DMS114 treated with DMSO at 0.1 percent for 48 hours (cell line): ENCODE measurements at regions not wholly inside any gene's neighbourhood (a gene's known extent, or its start where the extent isn't known, plus 50 kb on each side); places are given as distances from the start of the nearest gene placed in this dataset.

Experiments used
- DNase-seq: peaks from one replicate; lab custom pipeline; 2025; ENCODE audit not compliant: unreplicated experiment; lab: John Stamatoyannopoulos, UW

DNA sequence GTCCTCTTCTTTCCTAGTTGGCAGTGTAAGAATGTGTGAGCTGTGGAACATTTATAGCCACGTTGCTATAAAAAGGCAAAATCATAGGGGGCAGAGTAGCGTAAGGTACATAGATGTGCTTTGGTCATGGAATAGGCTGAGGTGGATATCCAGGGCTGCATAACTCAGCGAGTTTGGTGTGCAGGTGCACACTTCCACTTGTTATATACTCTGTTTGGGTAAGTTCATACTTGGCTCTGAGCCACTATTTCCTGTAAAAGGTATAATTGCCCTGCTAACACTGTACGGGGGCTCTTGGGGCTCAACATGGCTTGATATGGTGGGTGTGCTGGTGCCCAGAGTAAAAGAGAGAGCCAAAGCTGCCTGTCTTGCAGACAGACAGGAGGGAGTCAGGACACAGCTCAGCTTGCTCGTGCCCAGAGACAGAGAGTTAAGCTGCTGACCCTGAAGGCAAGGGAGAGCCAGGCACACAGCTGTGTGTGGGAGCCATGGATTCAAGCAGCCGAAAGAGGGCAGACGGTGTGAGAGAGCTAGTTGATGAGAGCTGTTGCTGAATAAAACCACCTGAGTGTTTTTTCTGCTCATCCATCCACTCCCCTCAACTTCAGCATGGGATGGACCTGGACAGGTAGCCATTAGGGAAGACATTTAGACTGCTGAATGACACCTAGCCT lies 126.7 kb downstream of the DKK1 start:
- DNase-seq = no peak

DNA sequence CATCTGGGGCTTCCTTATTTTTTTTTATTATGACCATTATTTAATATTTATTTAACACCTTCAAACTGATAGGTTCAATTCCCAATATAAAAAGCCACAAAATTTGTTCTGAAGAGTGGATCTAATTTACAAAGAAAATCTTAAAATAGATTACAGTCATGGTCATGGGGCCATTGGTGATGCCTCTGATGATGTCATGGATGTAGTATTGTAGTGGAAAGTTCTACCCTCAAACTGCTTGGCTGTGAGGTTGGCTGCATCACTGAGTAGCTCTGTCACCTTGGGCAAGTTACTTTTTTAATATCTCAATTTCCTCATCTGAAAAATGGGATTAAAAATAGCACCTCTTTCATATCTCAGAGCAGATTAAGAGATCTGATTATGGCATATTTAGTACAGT lies 128.5 kb downstream of the DKK1 start:
- no peak for DNase-seq

DNA sequence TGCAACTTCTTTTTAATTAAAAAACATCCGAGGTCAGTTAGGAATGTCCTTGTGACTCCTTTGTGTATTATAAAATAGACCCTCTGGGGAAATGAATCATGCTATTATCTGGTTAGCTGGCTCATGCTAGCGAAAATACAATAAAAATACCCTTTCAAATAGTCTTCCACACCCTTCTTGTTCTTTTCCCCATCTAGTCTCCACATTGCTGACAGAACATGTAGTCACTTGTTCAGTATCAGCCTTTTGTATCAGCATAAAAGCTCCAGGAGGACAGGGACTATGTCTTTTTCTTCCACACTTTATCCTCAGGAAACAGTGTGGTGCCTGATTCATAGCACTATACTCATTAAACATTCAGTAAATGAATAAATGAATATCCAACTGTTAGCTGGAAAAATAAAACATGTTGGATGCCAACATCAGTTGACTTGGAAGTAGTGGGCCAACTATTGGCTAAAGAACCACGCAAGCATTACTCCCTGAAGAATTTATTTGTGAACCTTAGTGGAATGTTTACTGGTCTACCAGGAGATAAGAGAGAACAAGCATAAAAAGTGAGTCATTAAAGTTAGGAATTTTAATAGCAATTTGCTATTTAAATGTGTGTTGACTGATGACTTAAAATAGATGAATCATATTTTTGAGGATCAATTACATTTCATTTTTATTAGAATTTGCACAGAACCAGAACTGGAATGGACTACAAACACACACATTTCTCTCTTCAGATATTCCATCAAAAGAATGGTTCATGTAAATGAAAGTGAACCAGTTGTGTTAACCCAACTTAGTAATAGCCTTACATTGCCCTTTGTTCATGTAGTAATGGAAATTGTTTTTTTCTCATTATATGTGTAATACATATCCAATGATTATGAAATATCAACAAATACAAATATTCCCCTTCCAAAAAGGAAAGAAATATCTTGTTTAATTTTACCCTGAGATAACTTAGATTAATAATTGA lies 129.6 kb downstream of the DKK1 start:
- DNase-seq = no peak

DNA sequence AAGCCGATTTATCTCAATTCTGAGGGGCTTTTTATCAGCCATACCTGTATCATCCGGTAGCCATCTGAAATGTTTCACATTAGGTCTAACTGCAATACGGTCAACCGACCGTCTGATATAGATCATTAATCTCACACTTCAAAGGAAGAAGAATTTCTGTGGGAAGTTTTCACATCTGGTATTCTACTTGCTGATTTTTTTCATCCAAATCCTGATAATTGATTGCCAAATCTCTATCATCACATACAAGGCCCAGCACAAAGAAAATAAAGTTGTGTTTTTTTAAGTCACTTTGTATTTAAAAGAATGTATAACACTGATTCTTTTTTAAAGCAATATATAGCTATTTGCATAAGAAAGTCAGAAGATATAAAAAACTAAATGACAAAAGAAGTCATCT lies 132.3 kb downstream of the DKK1 start:
- no peak for DNase-seq

DNA sequence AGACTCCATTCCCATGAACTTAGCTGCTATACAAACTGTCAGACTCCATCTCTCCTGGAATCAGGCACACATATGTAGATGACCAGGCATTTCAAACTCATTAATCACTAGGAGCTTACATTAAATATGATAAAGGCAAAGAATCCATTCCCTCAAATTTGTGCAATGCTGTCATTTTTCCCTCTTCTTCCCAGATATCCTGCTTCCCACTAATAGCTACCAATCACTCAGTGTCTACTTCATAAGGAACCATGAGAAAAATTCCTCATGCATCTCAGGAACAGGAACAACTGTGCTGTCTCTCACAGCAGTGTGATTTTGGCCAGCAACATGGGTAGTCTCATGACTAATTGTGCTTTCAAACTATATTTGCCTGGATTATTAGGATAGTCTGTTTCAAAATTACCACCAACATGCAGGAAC lies 133.9 kb downstream of the DKK1 start:
- DNase-seq = no peak

DNA sequence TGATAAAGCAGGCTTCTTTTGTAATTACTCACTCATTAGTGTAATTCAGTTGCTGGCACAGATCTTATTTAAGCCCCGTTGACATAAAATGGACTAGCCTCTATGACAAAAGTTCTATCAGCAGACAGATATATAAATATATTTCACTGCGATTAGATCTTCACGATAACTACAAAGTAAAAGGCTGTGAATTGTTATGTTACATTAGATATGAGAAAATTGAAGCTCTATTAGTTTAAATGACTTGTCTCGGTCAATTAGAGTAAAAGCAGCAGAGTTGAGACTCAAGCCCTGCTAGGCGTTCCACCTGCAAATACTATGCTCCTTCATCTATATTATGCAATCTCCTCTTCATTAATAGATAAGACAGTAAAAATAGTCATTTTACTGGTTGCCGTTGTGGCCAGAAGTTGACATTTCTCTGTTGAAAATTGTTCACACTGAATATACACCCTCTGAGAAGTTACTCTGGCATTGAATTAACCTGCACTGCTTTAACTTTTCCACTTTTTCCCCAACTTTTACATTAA lies 136.7 kb downstream of the DKK1 start:
- no peak for DNase-seq

DNA sequence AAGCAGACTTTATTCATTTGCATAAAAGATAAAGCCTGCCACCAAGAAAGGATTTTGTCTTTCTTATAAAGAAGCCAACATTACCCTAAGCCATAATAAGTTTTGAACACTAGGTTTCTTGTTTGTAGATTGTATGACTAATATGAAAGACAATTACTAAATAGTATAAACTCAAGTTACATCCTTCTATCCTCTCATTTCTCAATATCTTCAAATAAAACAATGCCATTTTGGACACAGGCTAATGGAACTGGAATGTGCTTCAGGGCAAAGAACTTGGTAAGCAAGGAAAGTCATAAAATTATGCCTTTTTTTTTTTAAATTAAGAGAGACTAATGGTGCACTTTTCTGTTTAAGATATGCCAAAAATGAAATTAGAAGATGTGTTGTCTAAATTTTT lies 137.7 kb downstream of the DKK1 start:
- DNase-seq = no peak

DNA sequence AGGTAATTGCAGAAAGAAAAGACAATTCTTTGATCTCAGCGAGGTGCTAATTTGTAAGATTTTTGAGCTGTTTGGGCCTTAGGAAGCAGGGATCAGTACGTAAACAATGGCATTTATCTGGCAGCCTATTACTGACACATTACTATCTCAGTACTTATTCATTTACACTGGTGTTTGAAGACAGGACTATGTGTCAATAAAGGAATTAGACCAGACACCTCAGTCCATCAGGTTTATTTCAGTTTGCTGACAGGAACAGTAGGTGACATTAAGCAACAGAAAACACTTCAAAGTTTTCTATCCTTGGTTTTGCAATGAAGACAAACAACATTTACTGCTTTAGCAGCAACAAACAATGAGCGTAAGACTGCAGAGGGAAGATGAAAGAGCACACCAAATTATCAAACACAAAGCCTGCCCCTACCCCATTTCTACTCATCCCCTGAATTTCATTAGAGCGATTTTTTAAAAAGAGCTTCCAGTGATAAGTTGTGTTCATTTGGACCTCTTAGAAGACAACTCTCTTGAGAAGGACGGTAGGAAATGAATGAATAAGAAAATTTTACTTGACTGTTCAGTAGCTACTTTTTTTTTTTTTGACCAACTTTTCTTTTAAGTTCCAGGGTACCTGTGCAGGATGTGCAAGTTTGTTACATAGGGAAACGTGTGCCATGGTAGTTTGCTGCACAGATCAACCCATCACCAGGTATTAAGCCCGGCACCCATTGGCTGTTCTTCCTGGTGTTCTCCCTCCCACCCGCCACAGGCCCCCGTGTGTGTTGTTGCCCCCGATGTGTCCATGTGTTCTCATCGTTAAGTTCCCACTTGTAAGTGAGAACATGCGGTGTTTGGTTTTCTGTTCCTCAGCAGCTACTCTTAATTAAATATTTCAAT lies 138.8 kb downstream of the DKK1 start:
- DNase-seq = no peak

DNA sequence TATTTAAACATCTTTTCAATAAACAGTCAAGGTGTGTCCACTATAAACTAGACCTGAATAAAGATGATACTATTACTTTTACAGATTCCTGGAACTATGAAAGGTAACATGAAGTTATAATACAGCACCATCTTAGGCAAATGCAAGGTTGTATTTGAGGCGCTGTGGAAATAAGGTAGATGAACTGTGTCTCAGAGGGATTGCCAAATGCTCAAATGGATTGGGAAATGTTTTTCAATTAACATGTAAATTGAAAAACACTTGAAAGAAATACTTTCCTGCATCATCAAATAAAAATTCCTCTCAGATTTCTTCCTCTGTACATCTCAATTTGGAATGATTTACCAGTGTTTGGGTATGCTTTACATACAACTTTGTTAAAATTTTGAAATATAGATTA lies 139.4 kb downstream of the DKK1 start:
- no peak for DNase-seq

DNA sequence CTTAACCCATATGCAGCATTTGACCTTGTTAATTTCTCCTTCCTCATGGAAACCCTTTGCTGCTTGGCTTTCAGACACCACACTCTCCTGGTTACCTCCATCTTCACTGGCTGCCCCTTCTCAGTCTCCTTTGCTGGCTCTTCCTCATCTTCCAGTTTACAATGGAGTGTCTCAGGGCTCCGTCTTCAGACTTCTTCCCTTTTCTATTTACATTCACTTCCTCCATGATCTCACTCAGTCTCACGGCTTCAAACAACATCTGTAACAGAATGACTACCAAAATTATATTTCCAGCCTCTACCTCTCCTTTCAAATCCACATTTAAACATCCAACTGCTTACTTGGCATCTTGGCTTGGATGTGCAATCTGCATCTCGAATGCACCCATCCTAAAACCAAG lies 140.4 kb downstream of the DKK1 start:
- no peak for DNase-seq

DNA sequence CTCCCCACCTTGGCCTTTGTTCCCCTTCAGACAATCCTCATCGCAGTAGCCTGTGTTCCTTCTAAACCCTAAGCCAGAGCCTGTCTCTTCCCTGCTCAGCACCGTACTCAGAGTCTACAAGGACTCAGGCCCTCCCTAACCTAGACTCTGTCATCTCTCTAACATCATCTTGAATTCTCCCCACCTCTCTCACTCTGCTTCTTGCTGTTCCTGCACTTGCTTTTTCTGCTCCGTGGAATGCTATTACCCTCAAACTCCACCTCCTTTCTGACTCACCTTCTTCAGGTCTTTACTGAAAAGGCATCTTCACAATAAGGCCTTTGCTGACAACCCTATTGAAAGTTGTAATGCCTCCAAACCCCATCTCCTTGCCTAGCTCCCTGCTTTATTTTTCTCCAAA lies 141.0 kb downstream of the DKK1 start:
- DNase-seq = no peak

DNA sequence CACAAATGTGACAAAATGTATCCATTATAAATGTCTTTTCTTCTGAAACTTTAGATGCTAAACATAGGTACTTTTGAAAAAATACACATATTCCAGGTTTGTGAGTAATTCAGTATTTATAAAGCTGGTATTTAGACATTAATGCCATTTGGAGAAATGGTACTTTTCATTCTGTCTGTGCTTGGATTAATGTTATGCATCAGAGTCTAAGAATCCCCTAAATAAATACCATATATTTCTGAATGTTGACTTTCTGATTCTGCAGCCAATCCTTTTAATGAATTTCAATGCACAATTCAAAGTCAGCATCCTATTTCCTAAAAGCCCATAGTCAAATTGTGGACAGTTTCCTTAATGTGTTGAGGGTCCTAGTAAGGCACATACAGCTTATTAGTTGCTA lies 145.0 kb downstream of the DKK1 start:
- no peak for DNase-seq

DNA sequence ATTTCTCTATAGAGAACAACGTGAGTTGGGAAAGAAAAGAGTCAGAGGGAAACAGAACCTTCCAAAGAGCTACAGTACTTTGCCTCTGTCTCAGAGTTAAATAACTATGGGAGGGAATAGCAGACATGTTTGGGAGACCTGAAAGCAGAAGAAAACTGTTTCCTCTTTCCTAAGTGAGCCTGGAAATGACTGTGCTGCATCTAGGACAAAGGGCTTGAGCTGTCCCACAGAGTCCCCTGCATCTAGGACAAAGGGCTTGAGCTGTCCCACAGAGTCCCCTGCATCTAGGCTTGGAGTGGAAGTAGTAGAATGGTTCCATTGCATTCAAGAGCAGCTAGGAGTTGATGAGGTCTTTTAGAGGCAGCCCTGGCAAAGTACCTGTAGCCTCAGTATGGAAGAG lies 149.7 kb downstream of the DKK1 start:
- DNase-seq = no peak

DNA sequence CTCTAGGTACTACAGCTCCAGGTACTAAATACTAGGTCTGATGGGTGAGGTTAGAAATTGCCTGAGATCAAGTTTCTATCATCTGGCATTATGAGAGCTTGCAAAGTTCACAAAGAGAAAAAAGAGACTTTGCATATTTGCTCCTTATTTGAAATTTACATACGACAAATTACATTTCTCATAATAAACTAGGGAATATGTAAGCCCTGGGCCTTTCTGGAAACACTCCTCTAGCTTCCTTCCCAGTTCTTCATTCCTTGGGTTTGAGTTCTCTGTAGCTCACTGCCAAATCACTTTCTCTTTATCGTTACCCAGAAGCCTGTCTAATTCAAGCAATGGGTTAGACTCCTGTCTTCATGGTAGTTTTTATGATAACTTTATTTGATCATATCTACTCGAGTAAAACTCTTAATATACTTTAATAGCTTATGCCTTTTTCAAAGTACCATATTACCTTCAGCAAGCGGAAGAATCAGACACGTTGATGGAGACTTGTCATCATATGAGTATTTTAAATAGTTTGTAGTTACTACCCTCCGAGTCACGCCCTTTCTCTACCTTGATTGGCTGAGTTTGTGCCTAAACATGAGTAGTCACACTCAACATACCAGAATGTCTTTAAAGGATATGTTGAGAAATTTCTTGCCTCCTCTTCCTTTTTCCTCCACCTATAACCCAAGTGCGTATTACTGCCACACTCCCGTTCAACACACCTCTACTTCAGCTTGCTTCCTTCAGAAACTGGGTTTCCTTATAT lies 150.5 kb downstream of the DKK1 start:
- no peak for DNase-seq

DNA sequence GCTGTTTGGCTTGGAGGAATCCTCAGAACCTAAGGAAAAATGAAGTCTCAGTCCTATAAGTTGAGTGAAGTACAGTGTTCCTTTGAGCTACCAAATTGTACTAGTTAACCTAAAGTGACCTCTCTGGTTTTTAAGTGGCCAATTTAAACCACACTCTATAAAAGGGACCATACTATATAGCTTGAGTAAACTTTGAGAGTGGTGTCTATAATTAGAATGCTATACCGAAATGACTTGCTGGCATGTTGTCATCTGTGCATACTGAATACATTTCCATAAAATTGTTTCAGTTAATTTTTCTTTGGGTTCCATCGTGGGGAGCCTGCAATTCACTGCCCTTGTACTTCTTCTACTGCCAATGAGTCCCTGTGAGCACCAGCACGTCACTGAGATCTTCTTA lies 151.1 kb downstream of the DKK1 start:
- no peak for DNase-seq

DNA sequence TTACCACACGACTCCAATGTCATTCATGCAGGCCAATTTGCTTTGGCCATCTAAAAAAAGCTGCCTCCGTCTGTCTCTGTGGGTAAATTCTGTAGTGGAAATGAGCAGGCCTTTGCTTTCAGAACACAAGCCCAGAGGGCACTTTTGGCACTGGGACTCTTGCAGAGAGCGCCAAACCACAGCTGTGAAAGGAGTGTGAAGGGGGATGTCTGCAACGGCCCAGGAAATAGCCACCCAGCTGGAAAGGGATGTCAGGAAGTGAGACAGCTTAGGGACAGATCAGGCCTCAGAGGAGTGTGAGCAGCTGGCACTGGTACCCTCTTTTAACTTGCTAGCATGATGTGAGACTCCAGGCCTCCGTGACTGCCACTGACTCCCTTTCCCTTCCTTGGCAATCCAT lies 152.4 kb downstream of the DKK1 start:
- DNase-seq = no peak

DNA sequence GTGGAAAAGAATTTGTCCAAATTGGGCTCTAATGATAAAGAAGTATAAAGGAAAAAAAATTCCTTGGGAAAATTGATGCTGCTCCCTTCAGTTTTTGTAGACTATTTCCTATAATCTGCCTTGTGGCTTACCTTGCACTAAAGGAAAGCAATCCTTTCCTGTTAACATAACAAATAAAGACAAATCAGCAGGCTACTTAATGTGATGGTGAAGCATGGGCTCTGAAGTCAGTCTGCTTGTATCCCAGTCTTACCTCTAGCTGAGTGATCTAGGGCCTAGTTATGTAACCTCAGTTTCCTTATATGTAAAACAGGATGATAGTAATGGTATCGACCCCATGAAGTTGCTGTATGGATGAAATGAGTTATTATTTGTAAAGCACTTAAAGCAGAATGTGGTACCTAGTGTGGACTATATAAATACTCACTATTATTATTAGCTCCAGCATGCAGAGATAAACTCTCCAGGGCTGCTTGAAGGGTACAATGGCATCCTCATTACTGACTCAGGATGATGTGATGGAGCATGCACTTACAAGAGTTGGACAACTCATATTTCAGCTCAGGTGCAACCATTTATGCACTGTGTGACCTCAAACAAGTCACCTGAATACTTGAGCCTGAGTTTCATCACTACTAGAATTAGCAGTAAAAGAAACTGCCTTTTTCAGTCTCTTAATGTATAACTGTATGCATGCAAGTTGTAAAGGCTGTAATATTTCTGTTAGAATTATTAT lies 156.1 kb downstream of the DKK1 start:
- DNase-seq = no peak

DNA sequence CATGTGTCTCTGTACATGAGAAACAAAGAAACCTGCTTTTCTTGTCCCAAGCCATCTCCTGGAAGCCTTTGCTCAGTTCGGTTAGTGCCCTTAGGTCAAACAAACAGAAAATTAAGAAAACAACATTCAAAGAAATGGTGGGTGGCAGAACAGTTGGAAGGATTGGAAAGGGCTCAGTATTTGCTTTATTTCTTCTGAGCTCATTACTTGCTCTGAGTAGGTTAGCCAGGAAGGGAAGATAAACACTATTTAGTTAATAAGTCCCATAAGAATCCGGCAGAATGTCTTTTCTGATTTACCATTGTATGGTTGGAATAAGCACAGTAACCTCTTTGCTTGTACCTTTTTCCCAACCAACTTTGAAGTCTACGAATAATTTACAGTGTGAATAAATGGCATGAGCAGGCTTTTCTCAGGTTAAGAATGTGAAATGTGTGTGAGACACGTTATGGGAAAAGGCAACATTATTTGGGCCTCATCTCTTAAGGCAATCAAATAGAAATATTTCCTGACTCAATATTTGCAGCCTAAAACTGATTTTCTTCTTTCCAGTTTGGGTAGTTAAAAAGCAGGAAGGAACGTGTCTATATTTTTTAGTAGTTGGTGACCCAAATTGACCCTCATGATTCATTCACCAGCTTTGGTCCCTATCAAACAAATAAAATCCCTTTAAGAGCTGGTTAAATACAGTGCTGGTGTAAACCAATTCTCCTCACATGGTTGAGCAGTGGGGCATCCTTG lies 158.5 kb downstream of the DKK1 start:
- no peak for DNase-seq

DNA sequence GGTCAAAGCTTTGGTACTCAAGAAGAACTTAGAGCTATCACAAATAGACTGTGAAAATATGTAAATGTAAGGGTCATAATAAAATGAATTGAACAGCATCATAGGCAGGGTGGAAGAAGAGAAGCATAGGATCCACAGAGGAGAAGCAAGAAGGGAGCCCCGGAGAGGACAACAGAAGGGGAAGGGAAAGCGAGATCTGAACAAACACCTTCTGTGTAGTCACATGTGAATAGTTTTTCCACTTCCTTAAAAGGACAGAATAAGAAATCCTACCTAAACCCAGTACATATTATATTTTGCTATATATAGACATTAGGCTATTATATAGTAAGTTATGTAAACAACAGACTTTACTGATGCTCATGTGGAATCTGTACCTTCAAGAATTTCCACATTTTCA lies 160.2 kb downstream of the DKK1 start:
- DNase-seq = no peak
